ENCODE measurements at regions not wholly inside any gene's neighbourhood (a gene's known extent, or its start where the extent isn't known, plus 50 kb on each side); places are given as distances from the start of the nearest gene placed in this dataset.

DNA sequence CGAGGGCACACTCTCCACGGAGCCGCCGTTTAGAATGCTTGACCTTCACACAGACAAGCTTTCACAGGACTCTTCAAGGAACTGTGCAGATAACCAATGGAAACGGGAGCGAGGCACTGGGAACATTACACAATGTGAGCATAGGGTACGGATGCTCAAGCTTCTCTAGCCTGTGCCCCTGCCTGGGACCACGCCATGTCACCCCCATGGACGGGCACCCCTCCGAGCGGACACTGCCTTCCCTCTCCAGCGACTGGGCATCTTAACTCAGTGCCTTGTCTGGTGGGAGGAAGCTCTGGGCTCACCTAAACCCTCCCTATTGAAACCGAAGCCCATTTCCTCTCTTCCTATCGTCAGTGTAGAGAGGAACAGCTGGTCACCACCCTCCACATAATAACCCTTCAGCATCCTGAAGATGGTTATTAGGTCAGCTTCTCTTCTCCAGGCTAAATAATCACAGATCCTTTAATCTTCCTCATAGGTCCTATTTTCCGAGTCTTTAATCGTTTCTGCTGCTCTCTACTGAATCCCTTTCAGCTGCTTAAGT is 626.7 kb downstream of the GALR1 start:
- TF ChIP-seq TEAD2 (CRISPR knock-in tag; IDR thresholded peaks at IDR 0.05) = no peak
- no peak for TF ChIP-seq AKAP8 (CRISPR knock-in tag; IDR thresholded peaks at IDR 0.05)
- TF ChIP-seq MYNN (CRISPR knock-in tag; IDR thresholded peaks at IDR 0.05; ENCODE audit: low read depth) = no peak
- TF ChIP-seq, protein P1, sequence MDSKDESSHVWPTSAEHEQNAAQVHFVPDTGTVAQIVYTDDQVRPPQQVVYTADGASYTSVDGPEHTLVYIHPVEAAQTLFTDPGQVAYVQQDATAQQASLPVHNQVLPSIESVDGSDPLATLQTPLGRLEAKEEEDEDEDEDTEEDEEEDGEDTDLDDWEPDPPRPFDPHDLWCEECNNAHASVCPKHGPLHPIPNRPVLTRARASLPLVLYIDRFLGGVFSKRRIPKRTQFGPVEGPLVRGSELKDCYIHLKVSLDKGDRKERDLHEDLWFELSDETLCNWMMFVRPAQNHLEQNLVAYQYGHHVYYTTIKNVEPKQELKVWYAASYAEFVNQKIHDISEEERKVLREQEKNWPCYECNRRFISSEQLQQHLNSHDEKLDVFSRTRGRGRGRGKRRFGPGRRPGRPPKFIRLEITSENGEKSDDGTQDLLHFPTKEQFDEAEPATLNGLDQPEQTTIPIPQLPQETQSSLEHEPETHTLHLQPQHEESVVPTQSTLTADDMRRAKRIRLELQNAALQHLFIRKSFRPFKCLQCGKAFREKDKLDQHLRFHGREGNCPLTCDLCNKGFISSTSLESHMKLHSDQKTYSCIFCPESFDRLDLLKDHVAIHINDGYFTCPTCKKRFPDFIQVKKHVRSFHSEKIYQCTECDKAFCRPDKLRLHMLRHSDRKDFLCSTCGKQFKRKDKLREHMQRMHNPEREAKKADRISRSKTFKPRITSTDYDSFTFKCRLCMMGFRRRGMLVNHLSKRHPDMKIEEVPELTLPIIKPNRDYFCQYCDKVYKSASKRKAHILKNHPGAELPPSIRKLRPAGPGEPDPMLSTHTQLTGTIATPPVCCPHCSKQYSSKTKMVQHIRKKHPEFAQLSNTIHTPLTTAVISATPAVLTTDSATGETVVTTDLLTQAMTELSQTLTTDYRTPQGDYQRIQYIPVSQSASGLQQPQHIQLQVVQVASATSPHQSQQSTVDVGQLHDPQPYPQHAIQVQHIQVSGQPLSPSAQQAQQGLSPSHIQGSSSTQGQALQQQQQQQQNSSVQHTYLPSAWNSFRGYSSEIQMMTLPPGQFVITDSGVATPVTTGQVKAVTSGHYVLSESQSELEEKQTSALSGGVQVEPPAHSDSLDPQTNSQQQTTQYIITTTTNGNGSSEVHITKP (CRISPR knock-in tag; IDR thresholded peaks at IDR 0.05; ENCODE audit: low read depth) = no peak
- no peak for TF ChIP-seq ARNT (IDR thresholded peaks at IDR 0.05)
- TF ChIP-seq, protein P2, sequence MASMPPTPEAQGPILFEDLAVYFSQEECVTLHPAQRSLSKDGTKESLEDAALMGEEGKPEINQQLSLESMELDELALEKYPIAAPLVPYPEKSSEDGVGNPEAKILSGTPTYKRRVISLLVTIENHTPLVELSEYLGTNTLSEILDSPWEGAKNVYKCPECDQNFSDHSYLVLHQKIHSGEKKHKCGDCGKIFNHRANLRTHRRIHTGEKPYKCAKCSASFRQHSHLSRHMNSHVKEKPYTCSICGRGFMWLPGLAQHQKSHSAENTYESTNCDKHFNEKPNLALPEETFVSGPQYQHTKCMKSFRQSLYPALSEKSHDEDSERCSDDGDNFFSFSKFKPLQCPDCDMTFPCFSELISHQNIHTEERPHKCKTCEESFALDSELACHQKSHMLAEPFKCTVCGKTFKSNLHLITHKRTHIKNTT (CRISPR knock-in tag; IDR thresholded peaks at IDR 0.05) = no peak
- TF ChIP-seq, protein P3, sequence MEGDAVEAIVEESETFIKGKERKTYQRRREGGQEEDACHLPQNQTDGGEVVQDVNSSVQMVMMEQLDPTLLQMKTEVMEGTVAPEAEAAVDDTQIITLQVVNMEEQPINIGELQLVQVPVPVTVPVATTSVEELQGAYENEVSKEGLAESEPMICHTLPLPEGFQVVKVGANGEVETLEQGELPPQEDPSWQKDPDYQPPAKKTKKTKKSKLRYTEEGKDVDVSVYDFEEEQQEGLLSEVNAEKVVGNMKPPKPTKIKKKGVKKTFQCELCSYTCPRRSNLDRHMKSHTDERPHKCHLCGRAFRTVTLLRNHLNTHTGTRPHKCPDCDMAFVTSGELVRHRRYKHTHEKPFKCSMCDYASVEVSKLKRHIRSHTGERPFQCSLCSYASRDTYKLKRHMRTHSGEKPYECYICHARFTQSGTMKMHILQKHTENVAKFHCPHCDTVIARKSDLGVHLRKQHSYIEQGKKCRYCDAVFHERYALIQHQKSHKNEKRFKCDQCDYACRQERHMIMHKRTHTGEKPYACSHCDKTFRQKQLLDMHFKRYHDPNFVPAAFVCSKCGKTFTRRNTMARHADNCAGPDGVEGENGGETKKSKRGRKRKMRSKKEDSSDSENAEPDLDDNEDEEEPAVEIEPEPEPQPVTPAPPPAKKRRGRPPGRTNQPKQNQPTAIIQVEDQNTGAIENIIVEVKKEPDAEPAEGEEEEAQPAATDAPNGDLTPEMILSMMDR (CRISPR knock-in tag; IDR thresholded peaks at IDR 0.05) = no peak
- no peak for TF ChIP-seq ZNF33A (CRISPR knock-in tag; IDR thresholded peaks at IDR 0.05; ENCODE audit: borderline replicate concordance)
- TF ChIP-seq, protein P4, sequence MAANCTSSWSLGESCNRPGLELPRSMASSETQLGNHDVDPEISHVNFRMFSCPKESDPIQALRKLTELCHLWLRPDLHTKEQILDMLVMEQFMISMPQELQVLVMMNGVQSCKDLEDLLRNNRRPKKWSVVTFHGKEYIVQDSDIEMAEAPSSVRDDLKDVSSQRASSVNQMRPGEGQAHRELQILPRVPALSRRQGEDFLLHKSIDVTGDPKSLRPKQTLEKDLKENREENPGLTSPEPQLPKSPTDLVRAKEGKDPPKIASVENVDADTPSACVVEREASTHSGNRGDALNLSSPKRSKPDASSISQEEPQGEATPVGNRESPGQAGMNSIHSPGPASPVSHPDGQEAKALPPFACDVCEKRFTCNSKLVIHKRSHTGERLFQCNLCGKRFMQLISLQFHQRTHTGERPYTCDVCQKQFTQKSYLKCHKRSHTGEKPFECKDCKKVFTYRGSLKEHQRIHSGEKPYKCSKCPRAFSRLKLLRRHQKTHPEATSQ (CRISPR knock-in tag; IDR thresholded peaks at IDR 0.05; ENCODE audit: borderline replicate concordance) = no peak
- TF ChIP-seq SMAD1 (CRISPR knock-in tag; IDR thresholded peaks at IDR 0.05; ENCODE audit: borderline replicate concordance, low read depth) = no peak
- no peak for TF ChIP-seq ZNF264 (CRISPR knock-in tag; IDR thresholded peaks at IDR 0.05)
- TF ChIP-seq, protein P5, sequence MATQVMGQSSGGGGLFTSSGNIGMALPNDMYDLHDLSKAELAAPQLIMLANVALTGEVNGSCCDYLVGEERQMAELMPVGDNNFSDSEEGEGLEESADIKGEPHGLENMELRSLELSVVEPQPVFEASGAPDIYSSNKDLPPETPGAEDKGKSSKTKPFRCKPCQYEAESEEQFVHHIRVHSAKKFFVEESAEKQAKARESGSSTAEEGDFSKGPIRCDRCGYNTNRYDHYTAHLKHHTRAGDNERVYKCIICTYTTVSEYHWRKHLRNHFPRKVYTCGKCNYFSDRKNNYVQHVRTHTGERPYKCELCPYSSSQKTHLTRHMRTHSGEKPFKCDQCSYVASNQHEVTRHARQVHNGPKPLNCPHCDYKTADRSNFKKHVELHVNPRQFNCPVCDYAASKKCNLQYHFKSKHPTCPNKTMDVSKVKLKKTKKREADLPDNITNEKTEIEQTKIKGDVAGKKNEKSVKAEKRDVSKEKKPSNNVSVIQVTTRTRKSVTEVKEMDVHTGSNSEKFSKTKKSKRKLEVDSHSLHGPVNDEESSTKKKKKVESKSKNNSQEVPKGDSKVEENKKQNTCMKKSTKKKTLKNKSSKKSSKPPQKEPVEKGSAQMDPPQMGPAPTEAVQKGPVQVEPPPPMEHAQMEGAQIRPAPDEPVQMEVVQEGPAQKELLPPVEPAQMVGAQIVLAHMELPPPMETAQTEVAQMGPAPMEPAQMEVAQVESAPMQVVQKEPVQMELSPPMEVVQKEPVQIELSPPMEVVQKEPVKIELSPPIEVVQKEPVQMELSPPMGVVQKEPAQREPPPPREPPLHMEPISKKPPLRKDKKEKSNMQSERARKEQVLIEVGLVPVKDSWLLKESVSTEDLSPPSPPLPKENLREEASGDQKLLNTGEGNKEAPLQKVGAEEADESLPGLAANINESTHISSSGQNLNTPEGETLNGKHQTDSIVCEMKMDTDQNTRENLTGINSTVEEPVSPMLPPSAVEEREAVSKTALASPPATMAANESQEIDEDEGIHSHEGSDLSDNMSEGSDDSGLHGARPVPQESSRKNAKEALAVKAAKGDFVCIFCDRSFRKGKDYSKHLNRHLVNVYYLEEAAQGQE (IDR thresholded peaks at IDR 0.05; ENCODE audit: borderline replicate concordance in 1 of 2, low read depth in 1 of 2, low read length in 2 of 2) = no peak
- TF ChIP-seq POLR2A (IDR thresholded peaks at IDR 0.05; ENCODE audit: insufficient read depth in 1 of 2, low read depth in 2 of 2, low read length in 2 of 2) = no peak

Data from HepG2 (cell line).